Skin epidermis (tissue), 12 donors: ENCODE measurements at regions not wholly inside any gene's neighbourhood (a gene's known extent, or its start where the extent isn't known, plus 50 kb on each side); places are given as distances from the start of the nearest gene placed in this dataset.
"Not testable (repeated sequence)": the region's sequence is repeated elsewhere in the genome, so short reads cannot be mapped to it uniquely, and the experiment has no call there.

Source experiments
- H3K27ac ChIP-seq, 21 experiments: fragments of 200-600 bp; sonication (generic) in 11 of 21; one replicate each; pipeline ENCODE4 v1.5.0; 2020; ENCODE audit warnings: mild to moderate bottlenecking in 3 of 21, inconsistent platforms in 2 of 21, moderate library complexity in 2 of 21
- H3K4me3 ChIP-seq, 7 experiments: fragments of 200-600 bp; sonication (generic) in 2 of 7; one replicate each; pipeline ENCODE4 v1.5.0; 2020; ENCODE audit warnings: inconsistent platforms in 2 of 7, mild to moderate bottlenecking in 2 of 7, moderate library complexity in 1 of 7

DNA sequence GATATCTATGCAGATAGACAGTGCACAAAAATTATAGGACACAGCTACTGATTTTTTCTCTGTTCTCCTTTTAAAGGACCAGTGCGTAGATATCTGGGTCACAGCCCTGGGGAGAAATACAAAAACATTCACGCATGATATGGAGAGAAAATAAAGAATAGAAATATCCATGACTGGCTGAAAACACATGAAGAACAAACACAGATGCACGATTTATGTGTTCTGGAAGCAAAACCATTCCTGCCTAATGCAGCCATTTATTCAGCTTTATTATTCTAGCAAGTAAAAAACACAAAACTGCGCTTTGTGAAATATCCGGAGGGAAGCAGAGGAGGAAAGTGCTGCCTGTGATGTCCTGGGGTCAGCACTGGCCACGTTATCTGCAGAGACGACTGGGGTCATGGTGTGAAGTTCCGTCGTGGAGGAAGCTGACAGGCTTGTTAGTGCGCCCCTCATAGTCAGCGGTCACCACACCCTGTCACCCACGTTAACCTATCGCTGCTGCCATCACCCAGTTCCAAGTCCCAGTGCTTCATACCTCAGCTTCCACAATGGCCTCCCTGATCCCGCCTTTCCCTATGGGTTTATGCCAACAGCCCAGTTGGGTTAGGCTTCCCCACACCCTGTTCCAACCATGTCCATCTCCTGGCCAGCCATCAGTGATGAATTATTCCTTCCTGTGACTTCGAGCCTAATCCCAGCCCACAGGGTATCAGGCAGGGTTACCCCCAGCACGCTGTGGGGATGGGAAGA lies 86.6 kb upstream of the RPS6KA2 start:
- no peak overlapping the region for H3K4me3 ChIP-seq
- H3K27ac ChIP-seq: no peak overlapping the region

DNA sequence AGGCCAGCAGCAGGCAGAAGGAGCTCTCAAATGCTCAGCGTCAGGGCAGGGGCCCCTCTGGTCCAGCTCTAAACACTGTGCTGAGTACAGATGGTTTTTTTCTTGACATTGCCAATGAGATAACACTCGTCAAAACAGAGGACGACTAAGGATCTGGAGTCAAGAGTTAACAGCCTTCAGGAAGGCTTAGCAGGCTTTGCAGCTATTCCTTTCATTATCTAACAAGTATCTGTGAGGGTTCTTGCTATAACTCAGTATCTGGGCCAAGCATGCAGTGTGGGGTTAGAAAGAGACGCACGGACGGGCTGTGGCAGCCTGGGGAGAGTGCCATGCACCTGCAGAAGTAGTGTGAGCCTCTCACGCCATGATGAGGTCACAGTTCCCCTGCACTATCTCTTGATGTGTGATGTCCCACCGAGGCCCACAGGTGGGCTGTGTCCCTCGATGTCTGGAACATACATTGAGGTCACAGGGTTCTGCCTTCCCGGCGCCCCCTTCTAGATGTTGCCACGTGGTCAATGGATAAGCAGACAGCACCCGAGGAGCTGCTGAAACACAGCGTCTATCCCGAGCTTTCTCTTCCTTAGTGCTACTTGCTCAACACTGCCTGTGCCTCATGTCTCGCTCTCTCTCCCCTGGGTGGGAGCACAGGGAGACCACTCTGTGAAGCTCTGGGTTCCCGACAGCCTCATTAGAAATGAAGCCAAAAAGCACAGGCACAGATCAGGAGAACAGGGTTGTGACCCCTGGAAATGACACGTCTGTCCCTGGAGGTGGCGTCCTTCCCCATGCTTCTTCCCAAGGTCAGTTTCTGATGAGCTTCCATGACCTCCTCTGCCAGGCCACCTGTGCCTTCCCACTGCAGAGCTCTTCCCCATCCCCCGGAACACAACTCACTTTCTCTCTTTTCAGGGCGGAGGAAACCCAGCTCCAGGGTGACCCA lies 85.5 kb upstream of the RPS6KA2 start:
- no peak overlapping the region for H3K4me3 ChIP-seq
- H3K27ac ChIP-seq: no peak overlapping the region

GRCh38 chr6:166710084-166710483 lies 83.0 kb upstream of the RPS6KA2 start:
- Histone ChIP-seq H3K27ac (no peak overlapping the region), H3K4me3 (no peak overlapping the region)

GRCh38 chr6:166708460-166708859 lies 81.4 kb upstream of the RPS6KA2 start:
- Histone ChIP-seq H3K27ac (no peak overlapping the region), H3K4me3 (no peak overlapping the region)

GRCh38 chr6:166707045-166707444 lies 80.0 kb upstream of the RPS6KA2 start:
- Histone ChIP-seq H3K27ac (no peak overlapping the region), H3K4me3 (no peak overlapping the region)

GRCh38 chr6:166705069-166705468 lies 78.0 kb upstream of the RPS6KA2 start:
- H3K4me3 ChIP-seq: no peak overlapping the region
- no peak overlapping the region for H3K27ac ChIP-seq

GRCh38 chr6:166704171-166704570 lies 77.1 kb upstream of the RPS6KA2 start:
- Histone ChIP-seq H3K4me3 (no peak overlapping the region), H3K27ac (no peak overlapping the region)

DNA sequence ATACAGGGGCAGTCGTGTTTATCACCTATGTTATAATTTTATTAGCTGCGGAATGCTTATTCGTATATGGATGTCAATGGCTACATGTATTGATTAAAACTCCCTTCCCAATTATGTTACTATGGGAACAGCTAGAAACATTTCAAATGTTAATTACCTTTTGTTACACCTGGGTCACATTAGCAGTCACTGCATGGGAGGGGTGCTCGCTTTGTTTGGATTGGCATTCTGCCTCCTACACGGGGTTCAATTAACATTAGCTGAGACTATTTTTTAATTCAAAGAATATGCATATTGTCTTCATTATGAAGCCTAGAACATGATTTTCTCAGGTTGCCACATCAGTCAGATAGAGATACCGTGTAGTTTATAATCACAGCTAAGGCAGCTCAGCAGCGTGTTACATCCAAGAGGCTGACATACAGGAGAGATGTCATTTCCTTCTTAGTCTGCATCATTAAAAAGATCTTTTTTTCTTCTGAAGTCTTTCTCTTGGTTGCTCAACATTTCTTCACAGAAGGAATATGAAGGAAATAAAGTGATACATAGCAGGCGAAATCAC lies 76.2 kb upstream of the RPS6KA2 start:
- Histone ChIP-seq H3K27ac (no peak overlapping the region), H3K4me3 (no peak overlapping the region)

DNA sequence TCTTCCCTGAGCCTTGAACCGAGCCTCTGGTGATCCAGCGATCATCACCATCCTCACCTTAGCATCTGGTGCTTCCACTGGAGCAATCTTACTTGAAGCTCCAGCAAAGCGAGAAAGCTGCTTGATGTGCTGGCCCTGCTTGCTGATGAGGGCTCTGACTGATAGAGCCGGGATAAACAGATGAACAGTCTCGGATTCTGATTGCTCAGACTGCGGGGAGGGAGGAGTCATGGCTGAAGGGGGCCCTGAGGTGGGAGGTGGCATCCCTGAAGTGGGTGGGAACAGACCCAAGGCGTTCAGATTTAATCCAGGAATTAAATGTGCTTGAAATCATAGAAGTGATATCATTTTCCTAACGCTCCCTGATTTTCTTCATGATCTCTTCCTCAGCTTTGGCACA lies 74.4 kb upstream of the RPS6KA2 start:
- H3K27ac ChIP-seq, H3K4me3 ChIP-seq: not testable (repeated sequence)

DNA sequence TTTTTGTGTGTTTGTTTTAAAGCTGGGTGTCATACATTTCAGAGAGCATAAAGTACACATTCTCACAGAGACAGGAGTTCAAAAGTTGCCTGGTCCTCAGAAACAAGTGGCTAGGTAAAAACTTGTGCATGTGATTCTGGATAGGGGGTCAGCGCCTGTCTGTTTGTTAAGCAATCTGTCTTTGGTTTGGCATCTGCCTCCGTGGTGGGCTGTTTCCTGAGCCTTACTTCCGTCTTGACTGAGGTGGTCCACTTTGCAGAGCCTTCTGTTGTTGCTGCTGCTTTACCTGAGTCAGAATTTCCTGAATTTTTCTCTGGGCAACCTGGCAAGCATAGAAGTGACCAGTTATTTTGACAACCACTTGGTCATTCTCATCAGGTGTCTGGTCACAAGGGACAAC lies 73.8 kb upstream of the RPS6KA2 start:
- H3K27ac ChIP-seq, H3K4me3 ChIP-seq: not testable (repeated sequence)

DNA sequence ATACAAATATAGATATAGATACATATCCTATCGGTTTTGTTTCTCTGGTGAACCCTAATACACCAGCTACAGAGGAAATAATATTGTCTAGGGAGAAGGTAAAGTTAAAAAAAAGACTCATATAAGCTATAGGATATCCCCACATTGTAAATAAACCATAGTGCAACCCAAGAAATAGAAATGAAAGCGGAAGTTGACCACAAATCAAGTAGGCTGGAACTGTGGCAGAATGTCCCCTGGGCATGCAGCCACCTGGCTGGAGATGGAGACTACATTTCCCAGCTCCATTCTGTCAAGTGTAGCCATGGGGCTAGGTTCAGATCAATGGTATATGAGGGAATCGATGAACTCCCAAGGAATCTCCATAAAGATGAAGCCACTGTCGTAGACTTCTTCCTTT lies 70.1 kb upstream of the RPS6KA2 start:
- Histone ChIP-seq H3K27ac (no peak overlapping the region), H3K4me3 (no peak overlapping the region)

DNA sequence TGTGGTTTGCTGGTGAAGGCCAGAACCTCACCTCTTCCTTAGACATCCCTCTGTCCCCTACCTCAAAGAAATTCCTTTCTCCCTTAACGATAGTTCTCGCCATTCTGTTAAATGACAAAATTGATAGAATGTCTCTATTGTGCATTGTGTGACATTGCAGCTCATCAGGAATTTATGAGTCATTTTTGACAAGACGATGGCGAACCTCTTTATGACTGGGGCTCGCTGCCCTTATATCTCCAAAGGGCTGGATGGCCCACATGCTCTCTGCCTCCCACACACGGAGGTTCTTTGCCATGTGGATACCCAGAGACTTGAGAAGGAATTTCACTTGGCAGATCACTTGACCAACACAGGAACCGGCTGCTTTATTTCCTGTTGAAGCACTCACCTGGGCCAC lies 66.8 kb upstream of the RPS6KA2 start:
- H3K4me3 ChIP-seq: no peak overlapping the region

GRCh38 chr6:166692723-166693302 lies 65.8 kb upstream of the RPS6KA2 start:
- no peak overlapping the region for H3K4me3 ChIP-seq
- no peak overlapping the region for H3K27ac ChIP-seq

More for the DNA sequence above, 66.8 kb upstream of the RPS6KA2 start:
- H3K27ac ChIP-seq: no peak overlapping the region

- H3K4me3 ChIP-seq: no peak overlapping the region
- no peak overlapping the region for H3K27ac ChIP-seq
Measured at GRCh38 chr6:166691746-166692145, 64.7 kb upstream of the RPS6KA2 start.

GRCh38 chr6:166691199-166691598 lies 64.1 kb upstream of the RPS6KA2 start:
- no peak overlapping the region for H3K4me3 ChIP-seq
- no peak overlapping the region for H3K27ac ChIP-seq

DNA sequence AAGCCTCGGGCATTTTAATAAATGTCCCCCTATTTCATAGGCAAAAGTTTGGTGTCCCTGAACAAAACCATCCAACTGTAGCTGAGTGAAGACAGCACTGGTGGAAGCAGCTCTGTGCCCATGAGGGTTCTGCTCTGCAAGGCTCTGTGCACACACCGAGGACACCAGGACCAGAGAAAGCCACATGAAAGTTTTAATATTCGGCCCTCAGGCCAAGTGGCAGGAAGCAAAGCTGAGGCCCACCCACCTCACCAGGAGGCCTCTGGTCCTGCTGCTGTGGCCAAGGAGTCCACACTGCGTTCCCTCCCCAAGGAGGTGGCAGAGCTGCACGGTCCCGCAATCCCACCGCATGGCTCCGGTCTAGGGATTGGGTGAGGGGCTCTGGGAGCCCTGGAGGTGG lies 62.6 kb upstream of the RPS6KA2 start:
- Histone ChIP-seq H3K27ac (no peak overlapping the region), H3K4me3 (no peak overlapping the region)

GRCh38 chr6:166688901-166689300 lies 61.9 kb upstream of the RPS6KA2 start:
- H3K4me3 ChIP-seq: no peak overlapping the region
- no peak overlapping the region for H3K27ac ChIP-seq

- Histone ChIP-seq H3K4me3 (no peak overlapping the region), H3K27ac (no peak overlapping the region)
Measured at GRCh38 chr6:166687879-166688205, 60.8 kb upstream of the RPS6KA2 start.

DNA sequence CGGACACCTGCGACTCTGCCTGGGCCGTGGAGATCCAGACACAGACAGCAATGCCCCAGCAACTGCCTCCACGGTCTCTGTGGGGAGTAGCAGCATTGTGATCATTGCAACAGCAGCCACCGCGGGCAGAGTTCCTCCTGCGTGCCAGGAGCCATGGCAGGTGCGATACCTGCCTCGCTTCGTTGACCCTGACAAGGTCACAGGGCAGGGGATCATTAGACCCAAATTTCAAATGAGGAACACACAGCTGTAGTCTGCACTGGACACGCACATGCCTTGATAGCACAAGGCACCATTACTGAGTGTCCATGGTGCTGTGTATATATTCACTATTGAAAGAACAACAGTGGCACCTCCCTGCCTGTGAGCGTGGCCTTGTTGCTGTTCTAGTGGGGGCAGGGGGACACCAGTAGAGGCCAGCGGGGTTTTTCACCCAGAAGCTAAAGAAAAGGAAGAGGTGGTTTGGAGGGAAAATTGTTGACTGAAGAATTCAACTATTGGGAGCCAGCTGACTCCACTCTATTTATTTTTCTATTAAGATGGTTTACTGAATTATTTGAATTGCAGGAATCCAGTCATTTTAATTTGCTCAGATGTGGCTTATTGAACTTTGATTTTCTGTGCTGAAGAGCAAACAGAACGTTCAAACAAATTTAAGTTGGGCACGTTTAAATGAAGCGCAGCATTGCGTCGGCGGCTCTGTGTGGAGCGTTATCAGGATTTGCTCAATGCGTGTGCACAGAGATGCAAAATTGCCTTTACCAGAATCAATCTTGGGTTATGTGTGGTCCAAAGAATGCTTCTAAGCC lies 60.2 kb upstream of the RPS6KA2 start:
- H3K4me3 ChIP-seq: no peak overlapping the region

GRCh38 chr6:166686317-166686716 lies 59.3 kb upstream of the RPS6KA2 start:
- H3K4me3 ChIP-seq: no peak overlapping the region
- H3K27ac ChIP-seq: no peak overlapping the region

More for the DNA sequence above, 60.2 kb upstream of the RPS6KA2 start:
- no peak overlapping the region for H3K27ac ChIP-seq
